GM19467 (cell line): ENCODE measurements at regions not wholly inside any gene's neighbourhood (a gene's known extent, or its start where the extent isn't known, plus 50 kb on each side); places are given as distances from the start of the nearest gene placed in this dataset.

Experiments
- ATAC-seq: cut with Tn5 transposase; IDR thresholded peaks from one replicate; pipeline ENCODE4 v1.9.1; 2021; ENCODE audit warnings: mild to moderate bottlenecking, moderate library complexity; ENCODE audit not compliant: unreplicated experiment

DNA sequence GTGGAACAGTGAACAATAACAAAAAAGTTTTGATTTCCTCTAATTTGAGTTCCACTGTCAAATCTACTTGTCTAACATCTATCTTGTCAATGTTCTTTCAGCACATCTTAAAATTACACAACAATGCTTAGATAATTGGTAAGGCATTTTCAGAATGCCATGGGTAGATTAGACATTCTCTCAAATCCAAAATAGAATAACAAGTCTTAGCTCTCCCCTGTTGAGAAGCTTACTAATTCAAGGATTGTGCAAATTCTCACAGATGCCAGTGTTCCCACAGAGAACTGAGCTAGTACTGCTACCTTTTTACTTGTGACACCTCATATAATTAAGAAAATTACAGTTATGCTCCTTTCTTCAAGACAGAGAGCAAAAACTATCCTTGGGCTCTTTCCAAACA is 2442.0 kb downstream of the PCDH7 start:
- no peak for ATAC-seq

- no peak for ATAC-seq
Measured at GRCh38 chr4:33171873-33172525, 2451.8 kb downstream of the PCDH7 start.

- no peak for ATAC-seq
Measured at GRCh38 chr4:33176566-33176965, 2456.4 kb downstream of the PCDH7 start.

GRCh38 chr4:33184657-33185290 is 2464.6 kb downstream of the PCDH7 start:
- ATAC-seq: peak; percentile 96

- ATAC-seq: peak; percentile 35
Measured at GRCh38 chr4:33187035-33187434, 2466.9 kb downstream of the PCDH7 start.

DNA sequence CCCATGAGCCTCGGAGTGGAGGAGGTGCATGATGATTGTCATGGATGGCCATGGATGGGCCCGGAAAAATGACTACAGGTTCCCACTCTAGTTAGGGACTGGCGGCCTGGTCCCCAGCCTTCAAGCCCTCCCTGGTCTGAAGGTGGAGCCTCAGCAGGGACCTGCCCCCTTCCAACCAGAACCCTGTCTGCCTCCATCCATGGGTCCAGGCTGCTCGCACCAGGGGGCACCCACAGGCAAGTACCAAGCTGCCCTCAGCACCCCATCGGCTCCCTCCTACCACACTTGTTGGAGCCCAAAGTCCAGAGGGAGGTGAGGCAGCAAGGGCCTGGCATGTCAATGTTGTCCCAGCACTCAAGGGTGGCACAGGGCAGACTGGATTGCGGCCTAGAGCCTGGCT is 2468.6 kb downstream of the PCDH7 start:
- no peak for ATAC-seq

DNA sequence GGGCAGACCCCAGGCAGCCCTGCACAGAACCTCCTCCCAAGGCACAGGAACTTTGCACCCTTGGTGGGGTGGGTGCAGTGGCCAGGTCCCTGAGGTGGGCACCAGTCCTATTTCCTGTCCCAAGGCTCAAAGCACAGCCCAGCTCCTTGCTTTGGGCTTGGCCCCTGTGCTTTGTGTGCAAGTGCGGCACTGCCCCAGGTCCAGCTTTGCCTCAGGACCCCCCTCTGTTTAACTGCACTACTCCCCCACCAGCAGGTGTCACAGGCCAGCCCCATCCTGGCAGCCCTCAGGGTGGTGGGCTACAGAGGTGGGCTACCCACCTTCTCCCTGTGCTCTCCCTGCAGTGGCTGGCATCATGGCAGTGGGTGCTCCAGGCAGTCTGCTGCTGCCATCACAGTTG is 2469.0 kb downstream of the PCDH7 start:
- ATAC-seq: no peak

DNA sequence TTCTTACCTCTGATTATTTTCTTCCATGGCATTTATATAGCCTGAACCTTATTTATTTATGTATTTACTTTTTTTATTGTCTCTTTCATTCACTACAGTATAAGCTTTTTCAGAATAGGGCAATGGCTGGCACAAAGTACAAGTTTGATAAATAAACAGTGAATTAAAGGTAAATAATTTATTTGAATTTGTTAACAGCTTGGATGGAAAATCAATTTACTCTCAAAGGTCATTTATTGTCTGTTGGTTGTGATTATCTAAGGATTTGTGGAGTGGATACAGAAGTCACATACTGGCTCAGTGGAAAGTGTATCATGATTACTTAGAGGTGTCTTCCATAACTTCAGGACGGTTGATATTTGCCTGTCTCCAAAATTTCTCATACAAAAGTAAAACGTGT is 2472.9 kb downstream of the PCDH7 start:
- ATAC-seq: no peak

GRCh38 chr4:33200377-33200776 is 2480.2 kb downstream of the PCDH7 start:
- no peak for ATAC-seq

DNA sequence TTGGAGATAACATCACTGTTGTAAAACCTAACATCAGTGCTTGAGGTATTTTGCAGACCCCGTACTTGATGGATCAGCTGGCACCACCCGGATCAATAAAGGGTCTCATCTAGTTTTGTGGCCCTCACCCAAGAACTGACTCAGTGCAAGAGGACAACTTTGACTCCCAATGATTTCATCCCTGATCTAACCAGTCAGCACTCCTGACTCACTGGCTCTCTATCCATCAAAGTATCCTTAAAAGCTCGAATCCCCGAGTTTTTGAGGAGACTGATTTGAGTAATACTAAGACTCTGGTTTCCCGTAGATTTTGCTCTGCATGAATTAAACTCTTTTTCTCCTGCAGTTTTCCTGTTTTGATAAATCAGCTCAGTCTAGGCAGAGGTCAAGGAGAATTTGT is 2498.1 kb downstream of the PCDH7 start:
- ATAC-seq: no peak

GRCh38 chr4:33226133-33226532 is 2506.0 kb downstream of the PCDH7 start:
- peak; percentile 95 for ATAC-seq

DNA sequence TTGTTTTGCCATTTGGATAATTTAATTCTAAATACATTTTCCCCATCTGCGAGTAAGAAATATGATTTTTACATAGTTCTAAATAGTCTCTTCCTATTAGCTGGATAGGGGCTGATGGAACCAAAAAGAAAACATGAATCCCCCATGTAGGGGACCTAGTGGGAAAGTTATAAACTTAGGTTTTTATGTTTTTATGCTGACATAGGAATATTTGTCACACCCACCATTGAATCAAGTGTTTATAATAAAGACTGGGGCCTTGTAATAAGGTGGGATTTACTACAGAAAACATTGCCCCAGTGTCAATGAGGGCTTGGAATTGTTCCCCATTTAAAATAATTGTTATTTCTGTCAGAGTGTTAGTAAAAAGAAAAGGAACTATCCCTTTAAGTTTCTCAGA is 2506.6 kb downstream of the PCDH7 start:
- ATAC-seq: no peak

- ATAC-seq: no peak
Measured at GRCh38 chr4:33255094-33255493, 2534.9 kb downstream of the PCDH7 start.

DNA sequence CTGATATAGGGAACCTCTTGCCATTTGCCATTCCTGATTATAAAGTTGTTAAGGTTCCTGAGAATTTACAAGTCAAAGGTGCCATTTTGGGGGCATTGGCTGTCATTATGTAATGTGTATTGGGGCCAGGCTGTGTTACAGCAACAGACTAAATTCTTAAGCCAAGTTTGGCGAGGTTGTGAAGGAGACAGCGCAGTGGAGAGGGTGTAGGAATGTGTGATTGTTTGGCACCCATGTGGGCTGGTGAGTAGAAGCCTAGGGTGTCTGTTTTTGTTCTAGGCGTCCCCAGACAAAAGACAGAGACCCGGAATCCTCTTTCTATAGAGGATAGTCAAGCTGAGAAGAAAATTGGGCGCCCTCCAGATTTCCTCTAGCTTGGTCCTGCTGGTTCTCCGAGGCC is 2535.3 kb downstream of the PCDH7 start:
- ATAC-seq: no peak

DNA sequence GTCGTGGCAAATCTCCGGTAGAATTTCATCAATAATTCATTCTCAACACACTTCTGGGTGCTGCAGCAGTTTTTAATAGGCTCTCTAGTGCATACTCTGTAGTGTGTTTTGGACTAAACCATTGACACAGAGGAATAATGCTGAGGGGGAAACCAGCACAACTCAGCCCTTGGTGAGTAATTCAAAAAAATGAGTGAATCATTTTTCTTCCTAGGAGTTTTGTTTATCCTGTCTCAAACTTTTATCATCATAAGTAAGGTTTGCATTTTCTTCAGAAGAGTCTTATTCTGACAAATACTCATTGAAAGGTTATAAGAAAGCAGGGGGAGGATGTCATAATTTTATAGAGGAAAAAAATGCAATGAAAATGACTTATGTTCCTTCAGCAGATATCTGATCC is 2542.7 kb downstream of the PCDH7 start:
- no peak for ATAC-seq

GRCh38 chr4:33268776-33269175 is 2548.6 kb downstream of the PCDH7 start:
- ATAC-seq: no peak

DNA sequence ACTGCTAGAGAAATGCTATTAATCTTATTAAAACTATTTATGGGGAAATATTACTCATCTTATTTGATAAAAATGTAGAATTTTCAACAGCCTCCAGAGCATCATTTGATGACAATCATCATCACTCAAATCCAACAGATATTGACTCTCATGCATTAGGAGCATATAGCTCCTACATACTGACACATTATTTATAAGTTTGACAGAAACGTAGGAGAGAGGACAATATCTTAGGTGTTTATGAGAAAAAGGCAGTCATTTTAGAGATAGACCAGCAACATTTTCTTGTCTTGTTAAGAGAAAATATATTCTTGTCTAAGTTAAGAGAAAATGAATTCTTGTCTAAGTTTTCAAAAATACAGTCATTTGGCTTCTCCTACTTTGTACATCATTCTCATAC is 2550.2 kb downstream of the PCDH7 start:
- ATAC-seq: no peak

DNA sequence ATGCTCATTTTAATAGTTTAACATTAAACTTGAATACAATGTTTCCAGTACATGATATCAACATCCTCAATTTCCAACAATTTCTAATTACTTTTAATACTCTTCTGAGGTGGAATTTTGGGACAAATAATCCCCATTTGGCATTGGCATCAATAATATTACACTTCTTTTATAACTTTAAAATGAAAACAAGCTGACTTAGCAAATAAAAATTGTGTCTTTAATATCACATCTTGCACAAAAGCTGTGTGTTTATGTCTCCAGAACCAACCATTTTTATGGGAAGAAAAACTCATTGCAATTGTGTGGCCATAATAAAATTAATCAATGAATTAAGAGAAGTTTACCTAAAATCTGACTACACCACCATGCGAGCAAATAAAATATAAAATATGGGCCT is 2552.6 kb downstream of the PCDH7 start:
- ATAC-seq: no peak

GRCh38 chr4:33283818-33284217 is 2563.6 kb downstream of the PCDH7 start:
- ATAC-seq: no peak

DNA sequence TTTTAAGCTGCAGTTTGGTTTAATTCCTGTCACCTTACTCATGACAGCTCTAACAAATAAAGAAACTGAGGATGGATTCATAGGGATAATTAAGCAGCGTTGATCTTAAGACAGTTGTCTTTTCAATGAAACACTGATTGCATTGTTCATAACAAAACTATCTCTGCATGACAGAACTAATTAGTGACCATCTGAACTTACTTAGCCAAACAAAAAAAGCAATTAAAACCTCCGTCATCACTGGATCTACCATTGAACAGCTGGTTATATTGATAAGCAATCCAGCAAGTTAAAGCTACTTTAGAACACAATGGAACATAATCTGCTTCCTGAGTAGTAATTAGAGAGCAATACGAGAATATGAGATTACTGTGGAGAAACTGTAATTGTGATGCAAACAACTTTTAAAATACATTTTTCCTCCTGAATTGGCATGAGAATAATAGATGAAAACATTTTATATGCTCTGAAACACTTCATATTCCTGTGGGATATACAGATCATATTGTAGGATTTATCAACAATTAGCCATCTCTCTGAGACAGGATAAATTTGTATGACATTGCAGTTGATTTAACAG is 2576.8 kb downstream of the PCDH7 start:
- ATAC-seq: no peak

- ATAC-seq: no peak
Measured at GRCh38 chr4:33302321-33302720, 2582.2 kb downstream of the PCDH7 start.

DNA sequence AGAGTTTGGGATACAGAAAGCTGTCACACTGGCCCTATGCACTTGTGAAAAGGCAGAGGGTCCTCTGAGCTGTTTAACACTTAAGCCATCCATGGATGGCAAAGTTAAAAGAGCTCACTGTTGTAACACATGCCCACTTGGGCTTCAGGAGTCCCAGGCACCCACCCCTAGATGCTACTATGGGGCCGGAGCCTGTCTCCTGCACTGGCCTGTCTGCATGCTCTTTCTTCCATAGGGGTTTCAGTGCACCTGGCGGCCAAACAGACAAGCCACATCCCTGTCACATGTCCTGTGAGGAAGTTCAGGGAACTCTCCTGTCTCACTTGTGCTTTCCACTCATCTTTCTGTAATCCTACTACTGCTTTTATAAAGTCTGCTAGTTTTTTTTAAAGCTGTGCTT is 2586.0 kb downstream of the PCDH7 start:
- ATAC-seq: no peak

- ATAC-seq: no peak
Measured at GRCh38 chr4:33316033-33316432, 2595.9 kb downstream of the PCDH7 start.
